CD14-positive monocyte (primary cell): ENCODE measurements at regions not wholly inside any gene's neighbourhood (a gene's known extent, or its start where the extent isn't known, plus 50 kb on each side); places are given as distances from the start of the nearest gene placed in this dataset.

ENCODE experiments used
- DNase-seq, 3 donors: peaks; one replicate each; pipeline ENCODE4 v3.0.0-alpha.2; 2011 to 2022
- H2AFZ ChIP-seq: 2 replicates; pipeline ENCODE4 v1.6.0; 2012; ENCODE audit warnings: mild to moderate bottlenecking, low read depth, low read length, inconsistent platforms; ENCODE audit not compliant: insufficient read depth, poor library complexity, severe bottlenecking
- H3K27ac ChIP-seq, 2 donors: 1 replicate in 1 of 2; 2 replicates in 1 of 2; pipeline ENCODE4 v1.5.1; 2012 to 2013; ENCODE audit warnings: low read length in 2 of 2, control low read depth in 1 of 2, inconsistent platforms in 1 of 2, low read depth in 1 of 2, mild to moderate bottlenecking in 1 of 2
- H3K27me3 ChIP-seq, 2 donors: one replicate each; pipeline versions ENCODE4 v1.6.0 to v1.6.1; 2011 to 2013; ENCODE audit warnings: low read length in 2 of 2; ENCODE audit not compliant: control insufficient read depth in 2 of 2, insufficient read depth in 2 of 2
- H3K36me3 ChIP-seq, 2 donors: replicated peaks in 1 of 2; 1 replicate in 1 of 2; 2 replicates in 1 of 2; pipeline versions ENCODE4 v1.5.1 to v1.6.1; 2012 to 2013; ENCODE audit warnings: low read length in 2 of 2, control low read depth in 1 of 2, inconsistent platforms in 1 of 2, mild to moderate bottlenecking in 1 of 2; ENCODE audit not compliant: insufficient read depth in 2 of 2, control insufficient read depth in 1 of 2
- H3K4me1 ChIP-seq, 2 donors: 1 replicate in 1 of 2; 2 replicates in 1 of 2; pipeline versions ENCODE4 v1.5.1 to v1.6.1; 2012 to 2013; ENCODE audit warnings: low read length in 2 of 2, control low read depth in 1 of 2, inconsistent platforms in 1 of 2, mild to moderate bottlenecking in 1 of 2, moderate library complexity in 1 of 2; ENCODE audit not compliant: insufficient read depth in 2 of 2, control insufficient read depth in 1 of 2
- H3K4me2 ChIP-seq: replicated peaks from 2 replicates; pipeline ENCODE3; 2012; ENCODE audit warnings: low read length, moderate library complexity, mild to moderate bottlenecking; ENCODE audit not compliant: poor library complexity, severe bottlenecking; ENCODE audit errors: extremely low read depth
- H3K4me3 ChIP-seq, 3 experiments: fragments of 200-600 bp in 1 of 3; sonication (generic) in 1 of 3; replicated peaks in 1 of 3; 1 replicate in 2 of 3; 2 replicates in 1 of 3; pipeline ENCODE4 v1.5.1; 2011 to 2013; ENCODE audit warnings: low read length in 3 of 3, mild to moderate bottlenecking in 3 of 3, control low read depth in 2 of 3, low read depth in 2 of 3, inconsistent platforms in 1 of 3, moderate library complexity in 1 of 3
- H3K79me2 ChIP-seq: 2 replicates; pipeline ENCODE4 v1.6.0; 2012; ENCODE audit warnings: mild to moderate bottlenecking, control low read depth, inconsistent platforms, low read length, moderate library complexity; ENCODE audit not compliant: insufficient read depth
- H3K9ac ChIP-seq: 2 replicates; pipeline ENCODE4 v1.6.0; 2017; ENCODE audit warnings: low read length, mild to moderate bottlenecking; ENCODE audit not compliant: insufficient read depth, poor library complexity, severe bottlenecking
- H3K9me3 ChIP-seq, 2 donors: replicated peaks in 1 of 2; 1 replicate in 1 of 2; 2 replicates in 1 of 2; pipeline versions ENCODE4 v1.5.1 to v1.6.1; 2012 to 2013; ENCODE audit warnings: low read length in 2 of 2, control low read depth in 1 of 2; ENCODE audit not compliant: control insufficient read depth in 1 of 2, insufficient read depth in 1 of 2
- H4K20me1 ChIP-seq: 2 replicates; pipeline ENCODE4 v1.6.0; 2012; ENCODE audit warnings: mild to moderate bottlenecking, low read length, control low read depth, moderate library complexity; ENCODE audit not compliant: insufficient read depth
- H3K27ac Mint-ChIP-seq, 7 donors: one replicate each; pipeline ENCODE4 v1.8.0; 2020; ENCODE audit warnings: mild to moderate bottlenecking in 7 of 7, mixed read lengths in 7 of 7, moderate library complexity in 6 of 7, inconsistent platforms in 2 of 7
- H3K27me3 Mint-ChIP-seq, 3 donors: one replicate each; pipeline ENCODE4 v1.8.0; 2021 to 2022; ENCODE audit warnings: low read depth in 3 of 3, mild to moderate bottlenecking in 3 of 3, mixed read lengths in 3 of 3, moderate library complexity in 3 of 3, inconsistent platforms in 1 of 3
- H3K36me3 Mint-ChIP-seq, 2 donors: one replicate each; pipeline ENCODE4 v1.8.0; 2020; ENCODE audit warnings: mixed read lengths in 2 of 2, inconsistent platforms in 1 of 2, mild to moderate bottlenecking in 1 of 2
- H3K4me1 Mint-ChIP-seq: one replicate; pipeline ENCODE4 v1.8.0; 2020; ENCODE audit warnings: mild to moderate bottlenecking, mixed read lengths
- H3K4me3 Mint-ChIP-seq, 2 donors: one replicate each; pipeline ENCODE4 v1.8.0; 2020; ENCODE audit warnings: mild to moderate bottlenecking in 2 of 2, mixed read lengths in 2 of 2, moderate library complexity in 1 of 2
- H3K9me3 Mint-ChIP-seq, 7 donors: one replicate each; pipeline ENCODE4 v1.8.0; 2020 to 2022; ENCODE audit warnings: mixed read lengths in 7 of 7, mild to moderate bottlenecking in 6 of 7, moderate library complexity in 6 of 7, inconsistent platforms in 2 of 7
- CTCF ChIP-seq: fragments of 200-600 bp; IDR thresholded peaks from one replicate; pipeline ENCODE4 v1.8.0; 2022; ENCODE audit warnings: antibody characterized with exemption, mild to moderate bottlenecking
- WGBS: methylation state at CpG from one replicate; pipeline ENCODE4 v1.1.5; 2013; ENCODE audit warnings: missing lambda C conversion rate; ENCODE audit not compliant: insufficient coverage; 5-methylcytosine and 5-hydroxymethylcytosine counted together
- intact Hi-C, 2 donors: fragments of 100-400 bp; cut with micrococcal nuclease; formaldehyde crosslinking; loops; one replicate each; pipeline versions ENCODE4 v1.15.0 to v1.15.1; 2023

GRCh38 chr5:2284678-2285077, 402.0 kb upstream of the IRX4 start:
- Histone ChIP-seq H3K9ac (no peak overlapping the region), H3K4me2 (no peak overlapping the region), H3K36me3 (no peaks in the 10 kb centered on the region), H3K4me3 (no peak overlapping the region), H4K20me1 (no peaks in the 10 kb centered on the region), H3K79me2 (no peaks in the 10 kb centered on the region), H3K27me3 (no peaks in the 10 kb centered on the region), H3K9me3 (peaks cover 5 to 11% of the 10 kb centered on the region in 2 donors), H3K27ac (no peak overlapping the region), H3K4me1 (no peaks in the 10 kb centered on the region), H2AFZ (no peak overlapping the region)
- Mint-ChIP-seq H3K27ac (no peak overlapping the region), H3K4me1 (no peaks in the 10 kb centered on the region), H3K9me3 (peaks cover 1 to 22% (median 6%) of the 10 kb centered on the region in 7 donors), H3K4me3 (no peak overlapping the region), H3K27me3 (peaks cover 1 to 2% (median 2%) of the 10 kb centered on the region in 3 donors), H3K36me3 (no peaks in the 10 kb centered on the region)
- intact Hi-C loops: no loop called here
- 100% methylated on average over 2 of the region's 8 CpGs for WGBS
- no peak for DNase-seq
- TF ChIP-seq CTCF: no peak

GRCh38 chr5:2283481-2284045, 400.8 kb upstream of the IRX4 start:
- Histone ChIP-seq H3K27ac (no peak overlapping the region), H3K36me3 (no peaks in the 10 kb centered on the region), H2AFZ (no peak overlapping the region), H3K4me3 (no peak overlapping the region), H3K27me3 (no peaks in the 10 kb centered on the region), H3K4me1 (no peaks in the 10 kb centered on the region), H3K79me2 (no peaks in the 10 kb centered on the region), H3K9me3 (peaks cover 5 to 11% of the 10 kb centered on the region in 2 donors), H3K4me2 (no peak overlapping the region), H3K9ac (no peak overlapping the region), H4K20me1 (no peaks in the 10 kb centered on the region)
- Mint-ChIP-seq H3K4me1 (no peaks in the 10 kb centered on the region), H3K27ac (no peak overlapping the region), H3K27me3 (peaks cover 0 to 5% (median 1%) of the 10 kb centered on the region in 3 donors), H3K9me3 (peaks cover 0 to 25% (median 6%) of the 10 kb centered on the region in 7 donors), H3K36me3 (no peaks in the 10 kb centered on the region), H3K4me3 (no peak overlapping the region)
- TF ChIP-seq CTCF: no peak
- intact Hi-C loops: no loop called here
- 90% methylated on average over 7 of the region's 10 CpGs for WGBS
- DNase-seq: no peak
